ENCODE measurements at regions not wholly inside any gene's neighbourhood (a gene's known extent, or its start where the extent isn't known, plus 50 kb on each side); places are given as distances from the start of the nearest gene placed in this dataset.

DNA sequence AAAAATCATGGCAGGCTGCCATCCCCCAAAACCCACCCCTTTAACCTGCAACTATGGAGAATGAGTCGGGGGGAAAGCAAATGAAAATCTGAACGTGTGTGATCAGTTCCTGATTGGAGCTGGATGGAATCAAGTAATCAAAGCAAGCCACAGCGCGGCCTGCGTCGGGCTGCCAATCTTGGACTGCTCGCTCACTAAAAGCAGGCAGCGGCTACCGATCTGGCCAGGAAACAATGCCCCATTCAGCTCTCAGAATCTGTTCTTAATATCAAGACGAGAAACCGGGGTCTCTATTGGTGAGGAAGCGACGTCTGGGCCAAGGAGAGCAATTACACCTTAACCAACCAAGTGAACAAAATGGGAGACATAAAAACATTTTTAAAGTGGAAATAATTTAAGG, 472.2 kb downstream of the SOX6 start:
- Histone ChIP-seq H3K4me3 (ENCODE audit: low read length in 2 of 2) (no peak overlapping the region), H3K4me1 (ENCODE audit: control insufficient read depth in 2 of 2, insufficient read depth in 2 of 2, low read length in 2 of 2) (no peaks in the 10 kb centered on the region), H3K9me3 (ENCODE audit: control insufficient read depth in 2 of 2, low read length in 2 of 2) (no peaks in the 10 kb centered on the region), H3K27ac (ENCODE audit: low read depth in 2 of 2, low read length in 2 of 2) (no peak overlapping the region), H3K27me3 (ENCODE audit: control insufficient read depth in 2 of 2, insufficient read depth in 2 of 2, low read length in 2 of 2) (no peaks in the 10 kb centered on the region), H3K36me3 (ENCODE audit: control insufficient read depth in 2 of 2, insufficient read depth in 2 of 2, low read length in 2 of 2) (no peaks in the 10 kb centered on the region), H3K9ac (ENCODE audit: low read depth in 1 of 2, low read length in 2 of 2) (no peak overlapping the region)

DNA sequence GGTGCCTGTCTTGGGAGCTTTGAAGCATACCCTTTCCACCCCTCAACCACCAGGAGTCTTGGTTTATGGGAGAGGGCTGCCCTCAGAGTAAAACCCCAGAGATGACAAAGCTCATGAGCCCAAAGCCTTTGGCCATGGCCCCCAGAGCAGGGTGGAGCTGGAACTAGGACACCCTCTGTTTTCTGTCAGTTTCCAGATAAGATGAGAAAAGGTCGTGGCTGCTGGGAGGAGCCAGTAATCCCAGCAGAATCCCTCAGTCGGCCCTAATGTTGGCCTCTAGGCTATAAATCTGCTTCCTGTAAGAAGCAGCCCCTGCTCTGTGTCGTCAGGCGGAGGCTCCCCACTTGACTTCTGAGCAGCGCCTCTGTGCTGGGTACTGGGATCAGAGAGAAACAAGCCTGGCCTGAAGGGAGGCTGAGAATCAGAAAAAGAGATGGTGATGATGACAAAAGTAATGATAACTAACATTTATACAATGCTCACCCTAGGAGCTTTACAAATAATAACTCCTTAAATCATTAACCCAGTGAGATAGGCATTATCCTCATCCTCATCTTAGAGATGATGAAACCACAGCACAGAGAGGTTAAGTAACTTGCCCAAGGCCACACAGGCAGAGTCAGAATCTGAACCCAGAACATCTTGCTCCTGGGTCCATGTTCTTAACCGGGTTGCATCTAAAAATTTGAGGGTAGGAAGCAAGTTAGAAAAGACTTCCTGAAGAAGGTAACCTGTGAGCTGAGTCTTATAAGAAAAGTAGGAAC, 471.4 kb downstream of the SOX6 start:
- Histone ChIP-seq H3K4me3 (ENCODE audit: low read length in 2 of 2) (no peak overlapping the region), H3K27me3 (ENCODE audit: control insufficient read depth in 2 of 2, insufficient read depth in 2 of 2, low read length in 2 of 2) (no peaks in the 10 kb centered on the region), H3K27ac (ENCODE audit: low read depth in 2 of 2, low read length in 2 of 2) (no peak overlapping the region), H3K36me3 (ENCODE audit: control insufficient read depth in 2 of 2, insufficient read depth in 2 of 2, low read length in 2 of 2) (no peaks in the 10 kb centered on the region), H3K9ac (ENCODE audit: low read depth in 1 of 2, low read length in 2 of 2) (no peak overlapping the region), H3K9me3 (ENCODE audit: control insufficient read depth in 2 of 2, low read length in 2 of 2) (no peaks in the 10 kb centered on the region), H3K4me1 (ENCODE audit: control insufficient read depth in 2 of 2, insufficient read depth in 2 of 2, low read length in 2 of 2) (no peaks in the 10 kb centered on the region)

DNA sequence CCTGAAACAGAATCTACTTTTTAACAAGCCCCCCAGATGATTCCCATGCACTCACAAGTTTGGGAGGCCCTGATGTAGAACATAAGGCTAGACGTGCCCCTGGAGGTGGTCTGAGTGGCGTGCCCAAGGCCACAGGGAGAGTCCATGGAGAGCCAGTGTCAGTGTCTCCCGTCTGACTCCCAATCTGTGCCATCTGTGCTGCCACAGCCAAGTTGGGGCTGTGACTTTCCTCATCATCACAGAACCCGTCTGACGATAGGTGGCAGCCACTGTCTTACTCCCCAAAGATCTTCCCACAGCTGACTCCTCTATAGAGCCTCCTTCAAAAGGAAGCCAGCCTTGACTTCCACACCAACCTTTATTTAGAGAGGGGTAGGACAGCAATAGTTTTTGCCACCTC, 470.5 kb downstream of the SOX6 start:
- H3K9me3 ChIP-seq (ENCODE audit: control insufficient read depth in 2 of 2, low read length in 2 of 2) = no peaks in the 10 kb centered on the region

DNA sequence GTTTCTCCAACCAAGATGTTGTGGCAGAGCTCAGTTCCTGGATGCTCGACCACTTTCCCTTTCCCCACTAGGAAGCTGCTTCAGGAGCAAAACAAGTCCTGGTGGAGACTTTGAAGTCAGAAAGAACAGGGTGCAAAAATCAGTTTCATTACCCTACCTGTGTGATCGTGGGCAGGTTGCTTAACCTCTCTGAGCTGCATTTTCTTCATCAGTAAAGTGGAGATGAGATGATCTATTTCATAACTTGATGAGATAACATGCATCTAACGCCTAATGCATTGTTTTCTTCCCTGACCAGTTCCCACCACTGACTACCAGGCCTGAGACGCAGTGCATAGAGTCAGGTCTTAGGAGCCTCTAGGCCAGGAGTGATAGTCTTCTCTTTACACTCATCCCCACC, 470.0 kb downstream of the SOX6 start:
- H3K36me3 ChIP-seq (ENCODE audit: control insufficient read depth in 2 of 2, insufficient read depth in 2 of 2, low read length in 2 of 2) = no peaks in the 10 kb centered on the region
- no peak overlapping the region for H3K4me3 ChIP-seq (ENCODE audit: low read length in 2 of 2)
- no peak overlapping the region for H3K9ac ChIP-seq (ENCODE audit: low read depth in 1 of 2, low read length in 2 of 2)
- no peaks in the 10 kb centered on the region for H3K27me3 ChIP-seq (ENCODE audit: control insufficient read depth in 2 of 2, insufficient read depth in 2 of 2, low read length in 2 of 2)
- H3K4me1 ChIP-seq (ENCODE audit: control insufficient read depth in 2 of 2, insufficient read depth in 2 of 2, low read length in 2 of 2) = no peaks in the 10 kb centered on the region
- H3K9me3 ChIP-seq (ENCODE audit: control insufficient read depth in 2 of 2, low read length in 2 of 2) = no peaks in the 10 kb centered on the region
- no peak overlapping the region for H3K27ac ChIP-seq (ENCODE audit: low read depth in 2 of 2, low read length in 2 of 2)

More for the DNA sequence above, 470.5 kb downstream of the SOX6 start:
- Histone ChIP-seq H3K36me3 (ENCODE audit: control insufficient read depth in 2 of 2, insufficient read depth in 2 of 2, low read length in 2 of 2) (no peaks in the 10 kb centered on the region), H3K27me3 (ENCODE audit: control insufficient read depth in 2 of 2, insufficient read depth in 2 of 2, low read length in 2 of 2) (no peaks in the 10 kb centered on the region), H3K27ac (ENCODE audit: low read depth in 2 of 2, low read length in 2 of 2) (no peak overlapping the region), H3K9ac (ENCODE audit: low read depth in 1 of 2, low read length in 2 of 2) (no peak overlapping the region), H3K4me3 (ENCODE audit: low read length in 2 of 2) (no peak overlapping the region), H3K4me1 (ENCODE audit: control insufficient read depth in 2 of 2, insufficient read depth in 2 of 2, low read length in 2 of 2) (no peaks in the 10 kb centered on the region)

DNA sequence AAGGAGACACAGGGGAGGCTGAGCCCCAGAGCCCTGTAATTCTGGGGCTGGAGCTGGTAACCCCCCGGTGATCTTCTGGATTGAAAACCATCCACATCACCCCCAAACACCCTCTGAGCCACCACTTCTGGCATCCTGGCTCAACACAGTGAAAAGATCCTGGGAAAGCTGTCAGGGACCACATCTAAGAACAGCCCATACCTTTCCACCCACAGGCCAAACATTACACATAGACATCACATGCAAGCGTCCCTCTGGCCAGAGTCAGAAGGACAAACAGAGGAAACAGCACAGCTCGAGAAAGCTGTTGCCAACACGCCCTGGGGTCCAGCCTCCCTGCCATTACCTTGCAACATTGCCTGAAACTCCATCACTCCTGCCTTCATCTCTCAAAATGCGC, 469.5 kb downstream of the SOX6 start:
- no peak overlapping the region for H3K27ac ChIP-seq (ENCODE audit: low read depth in 2 of 2, low read length in 2 of 2)
- no peaks in the 10 kb centered on the region for H3K4me1 ChIP-seq (ENCODE audit: control insufficient read depth in 2 of 2, insufficient read depth in 2 of 2, low read length in 2 of 2)
- no peaks in the 10 kb centered on the region for H3K9me3 ChIP-seq (ENCODE audit: control insufficient read depth in 2 of 2, low read length in 2 of 2)
- no peak overlapping the region for H3K9ac ChIP-seq (ENCODE audit: low read depth in 1 of 2, low read length in 2 of 2)
- H3K4me3 ChIP-seq (ENCODE audit: low read length in 2 of 2) = no peak overlapping the region
- H3K27me3 ChIP-seq (ENCODE audit: control insufficient read depth in 2 of 2, insufficient read depth in 2 of 2, low read length in 2 of 2) = no peaks in the 10 kb centered on the region
- H3K36me3 ChIP-seq (ENCODE audit: control insufficient read depth in 2 of 2, insufficient read depth in 2 of 2, low read length in 2 of 2) = no peaks in the 10 kb centered on the region

DNA sequence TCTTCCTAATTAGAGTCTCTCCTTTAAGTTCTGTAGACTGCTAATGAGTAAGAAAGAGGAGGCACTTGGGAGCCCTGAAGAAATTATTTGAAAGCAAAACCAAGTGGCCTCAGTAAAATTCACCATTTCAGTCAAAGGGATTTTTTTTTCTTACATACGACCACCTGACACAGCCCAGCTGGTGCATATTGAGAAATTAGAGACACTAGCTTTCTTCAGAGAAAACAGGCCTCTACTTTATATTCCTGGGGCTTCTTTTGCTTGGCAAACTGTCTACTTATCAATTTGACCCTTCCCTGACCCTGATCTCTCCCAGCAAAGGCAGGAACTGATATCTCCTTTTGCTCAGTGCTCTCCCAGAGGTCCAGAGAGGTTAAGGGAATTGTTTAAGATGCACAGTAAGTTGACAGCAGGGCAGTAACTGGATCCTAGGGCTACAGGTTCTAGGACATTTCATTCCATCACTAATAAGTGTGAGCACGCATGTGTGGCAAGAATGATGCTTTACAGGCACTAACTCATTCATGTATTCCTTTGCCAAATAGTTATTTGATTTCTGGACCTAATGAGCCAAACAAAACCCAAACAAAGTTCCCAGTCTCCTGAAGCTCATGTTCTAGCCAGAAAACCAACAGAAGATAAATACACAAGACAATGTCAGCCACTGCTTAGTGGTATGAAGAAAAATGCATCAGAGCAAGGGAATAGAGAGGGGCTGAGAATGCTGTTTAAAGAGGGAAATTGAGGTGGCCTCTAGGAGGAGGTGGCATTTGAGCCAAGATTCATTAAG, 467.6 kb downstream of the SOX6 start:
- no peaks in the 10 kb centered on the region for H3K27me3 ChIP-seq (ENCODE audit: control insufficient read depth in 2 of 2, insufficient read depth in 2 of 2, low read length in 2 of 2)
- no peaks in the 10 kb centered on the region for H3K9me3 ChIP-seq (ENCODE audit: control insufficient read depth in 2 of 2, low read length in 2 of 2)
- H3K36me3 ChIP-seq (ENCODE audit: control insufficient read depth in 2 of 2, insufficient read depth in 2 of 2, low read length in 2 of 2) = no peaks in the 10 kb centered on the region

GRCh38 chr11:15889363-15890030, 466.8 kb downstream of the SOX6 start:
- no peak overlapping the region for H3K4me3 ChIP-seq (ENCODE audit: low read length in 2 of 2)
- no peaks in the 10 kb centered on the region for H3K9me3 ChIP-seq (ENCODE audit: control insufficient read depth in 2 of 2, low read length in 2 of 2)
- H3K27ac ChIP-seq (ENCODE audit: low read depth in 2 of 2, low read length in 2 of 2) = no peak overlapping the region
- peaks cover 0 to 5% of the 10 kb centered on the region in 2 donors for H3K4me1 ChIP-seq (ENCODE audit: control insufficient read depth in 2 of 2, insufficient read depth in 2 of 2, low read length in 2 of 2)
- no peaks in the 10 kb centered on the region for H3K36me3 ChIP-seq (ENCODE audit: control insufficient read depth in 2 of 2, insufficient read depth in 2 of 2, low read length in 2 of 2)
- no peak overlapping the region for H3K9ac ChIP-seq (ENCODE audit: low read depth in 1 of 2, low read length in 2 of 2)
- H3K27me3 ChIP-seq (ENCODE audit: control insufficient read depth in 2 of 2, insufficient read depth in 2 of 2, low read length in 2 of 2) = no peaks in the 10 kb centered on the region

More for the DNA sequence above, 467.6 kb downstream of the SOX6 start:
- H3K9ac ChIP-seq (ENCODE audit: low read depth in 1 of 2, low read length in 2 of 2) = no peak overlapping the region
- H3K4me3 ChIP-seq (ENCODE audit: low read length in 2 of 2) = no peak overlapping the region
- H3K27ac ChIP-seq (ENCODE audit: low read depth in 2 of 2, low read length in 2 of 2) = no peak overlapping the region
- H3K4me1 ChIP-seq (ENCODE audit: control insufficient read depth in 2 of 2, insufficient read depth in 2 of 2, low read length in 2 of 2) = peaks cover 0 to 5% of the 10 kb centered on the region in 2 donors

GRCh38 chr11:15890031-15890713, 466.2 kb downstream of the SOX6 start:
- H3K36me3 ChIP-seq (ENCODE audit: control insufficient read depth in 2 of 2, insufficient read depth in 2 of 2, low read length in 2 of 2) = no peaks in the 10 kb centered on the region
- H3K9me3 ChIP-seq (ENCODE audit: control insufficient read depth in 2 of 2, low read length in 2 of 2) = no peaks in the 10 kb centered on the region
- no peak overlapping the region for H3K9ac ChIP-seq (ENCODE audit: low read depth in 1 of 2, low read length in 2 of 2)
- H3K27me3 ChIP-seq (ENCODE audit: control insufficient read depth in 2 of 2, insufficient read depth in 2 of 2, low read length in 2 of 2) = no peaks in the 10 kb centered on the region
- H3K4me3 ChIP-seq (ENCODE audit: low read length in 2 of 2) = no peak overlapping the region
- H3K4me1 ChIP-seq (ENCODE audit: control insufficient read depth in 2 of 2, insufficient read depth in 2 of 2, low read length in 2 of 2) = peaks cover 0 to 5% of the 10 kb centered on the region in 2 donors
- no peak overlapping the region for H3K27ac ChIP-seq (ENCODE audit: low read depth in 2 of 2, low read length in 2 of 2)

DNA sequence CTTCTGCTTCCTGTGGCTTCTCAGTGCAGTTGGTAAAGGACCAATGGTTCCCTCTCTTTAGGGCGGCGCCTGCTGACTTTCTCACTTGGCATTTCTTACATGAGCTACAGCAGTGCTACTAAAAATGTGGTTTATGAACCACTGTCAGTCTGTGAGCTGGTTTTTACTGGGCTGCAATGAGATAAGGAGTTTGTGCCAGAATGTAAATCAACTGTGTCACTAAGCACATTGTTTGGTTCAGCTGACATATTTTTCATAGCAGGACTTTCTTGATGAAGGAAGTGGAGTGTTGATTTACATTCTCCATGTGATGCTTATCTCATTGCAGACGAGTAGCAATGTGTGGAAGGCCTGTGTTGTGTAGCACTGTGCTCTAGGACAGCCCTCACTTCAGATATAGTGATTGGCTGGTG, 463.3 kb downstream of the SOX6 start:
- peaks cover 0 to 5% of the 10 kb centered on the region in 2 donors for H3K4me1 ChIP-seq (ENCODE audit: control insufficient read depth in 2 of 2, insufficient read depth in 2 of 2, low read length in 2 of 2)
- H3K4me3 ChIP-seq (ENCODE audit: low read length in 2 of 2) = no peak overlapping the region
- no peak overlapping the region for H3K27ac ChIP-seq (ENCODE audit: low read depth in 2 of 2, low read length in 2 of 2)
- no peak overlapping the region for H3K9ac ChIP-seq (ENCODE audit: low read depth in 1 of 2, low read length in 2 of 2)
- H3K36me3 ChIP-seq (ENCODE audit: control insufficient read depth in 2 of 2, insufficient read depth in 2 of 2, low read length in 2 of 2) = no peaks in the 10 kb centered on the region
- H3K9me3 ChIP-seq (ENCODE audit: control insufficient read depth in 2 of 2, low read length in 2 of 2) = no peaks in the 10 kb centered on the region
- H3K27me3 ChIP-seq (ENCODE audit: control insufficient read depth in 2 of 2, insufficient read depth in 2 of 2, low read length in 2 of 2) = no peaks in the 10 kb centered on the region
